GM12891 (cell line): ENCODE measurements at regions not wholly inside any gene's neighbourhood (a gene's known extent, or its start where the extent isn't known, plus 50 kb on each side); places are given as distances from the start of the nearest gene placed in this dataset.

Experiments used
- PAX5 ChIP-seq: IDR thresholded peaks from 2 replicates; pipeline ENCODE4 v1.6.1; 2011; ENCODE audit warnings: low read length, moderate library complexity, mild to moderate bottlenecking; ENCODE audit not compliant: insufficient read depth, severe bottlenecking
- POLR2A ChIP-seq: IDR thresholded peaks from 2 replicates; pipeline ENCODE4 v1.6.1; 2011; ENCODE audit warnings: low read depth, low read length, control low read depth
- POLR2AphosphoS5 ChIP-seq: IDR thresholded peaks from 2 replicates; pipeline ENCODE4 v1.6.1; 2011; ENCODE audit warnings: low read depth, low read length, control low read depth
- TAF1 ChIP-seq: IDR thresholded peaks from 2 replicates; pipeline ENCODE4 v1.6.1; 2011; ENCODE audit warnings: low read depth, low read length, control low read depth

DNA sequence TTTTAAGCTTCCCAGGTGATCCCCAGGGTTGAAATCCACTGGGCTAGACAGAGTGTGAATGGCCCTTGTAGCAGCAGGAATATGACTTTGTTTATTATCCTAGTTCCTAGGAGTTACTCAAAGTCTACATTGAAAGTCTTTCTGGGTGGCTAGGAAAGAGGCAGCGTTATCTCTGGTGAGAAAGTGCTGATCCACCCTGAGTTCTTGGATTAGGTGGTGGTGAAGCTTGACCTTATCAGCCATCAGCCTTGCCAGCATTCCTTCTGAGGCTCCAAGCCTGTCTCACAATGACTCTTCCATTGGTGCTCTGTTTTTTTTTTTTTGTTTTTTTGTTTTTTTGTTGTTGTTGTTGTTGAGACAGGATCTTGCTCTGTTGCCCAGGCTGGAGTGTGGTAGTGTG, 83.1 kb upstream of the CLCN4 start:
- no peak for TF ChIP-seq POLR2AphosphoS5
- no peak for TF ChIP-seq POLR2A
- TF ChIP-seq TAF1: no peak
- TF ChIP-seq PAX5: no peak
